Esophagus squamous epithelium (tissue), 5 donors: ENCODE measurements at regions not wholly inside any gene's neighbourhood (a gene's known extent, or its start where the extent isn't known, plus 50 kb on each side); places are given as distances from the start of the nearest gene placed in this dataset.

Experiments
- DNase-seq: peaks from one replicate; lab custom pipeline; 2025; lab: John Stamatoyannopoulos, UW
- H3K27ac ChIP-seq, 4 donors: fragments of 200-600 bp; sonication (generic); one replicate each; pipeline ENCODE4 v1.5.1; 2016 to 2019; ENCODE audit warnings: mild to moderate bottlenecking in 1 of 4
- H3K27me3 ChIP-seq, 4 donors: fragments of 200-600 bp; sonication (generic); 1 replicate in 3 of 4; 2 replicates in 1 of 4; pipeline versions ENCODE4 v1.5.1 to v1.6.0; 2017 to 2021; ENCODE audit warnings: antibody characterized with exemption in 1 of 4
- H3K36me3 ChIP-seq, 3 donors: fragments of 200-600 bp; sonication (generic); one replicate each; pipeline ENCODE4 v1.5.1; 2016 to 2019
- H3K4me1 ChIP-seq, 3 donors: fragments of 200-600 bp; sonication (generic); one replicate each; pipeline ENCODE4 v1.5.1; 2017 to 2019
- H3K4me3 ChIP-seq, 4 donors: fragments of 200-600 bp; sonication (generic); 1 replicate in 3 of 4; 2 replicates in 1 of 4; pipeline ENCODE4 v1.5.1; 2016 to 2019; ENCODE audit warnings: mild to moderate bottlenecking in 2 of 4, moderate library complexity in 1 of 4
- H3K9me3 ChIP-seq, 3 donors: fragments of 200-600 bp; sonication (generic); one replicate each; pipeline ENCODE4 v1.5.1; 2016 to 2019
- CTCF ChIP-seq, 6 experiments: fragments of 450-650 bp in 4 of 6; fragments of 200-600 bp in 2 of 6; sonication (generic) in 2 of 6; IDR thresholded peaks; one replicate each; pipeline ENCODE4 v1.5.1; 2016 to 2019; ENCODE audit warnings: antibody characterized with exemption in 6 of 6, mild to moderate bottlenecking in 4 of 6, moderate library complexity in 4 of 6
- POLR2A ChIP-seq, 4 donors: fragments of 450-650 bp; IDR thresholded peaks; one replicate each; pipeline ENCODE4 v1.6.1; 2017; ENCODE audit warnings: antibody characterized with exemption in 4 of 4, mild to moderate bottlenecking in 4 of 4, moderate library complexity in 3 of 4
- WGBS, 2 donors: methylation state at CpG; one replicate each; pipeline ENCODE4 v1.1.5; 2018; 5-methylcytosine and 5-hydroxymethylcytosine counted together
- intact Hi-C: fragments of 100-400 bp; cut with DNase I; formaldehyde crosslinking; loops from one replicate; pipeline ENCODE4 v1.15.0; 2022
- donor health status: DM: yes; HTN: yes; CAD: no.

GRCh38 chr2:12352889-12353288 lies 363.8 kb upstream of the TRIB2 start:
- Histone ChIP-seq H3K27ac (no peak overlapping the region), H3K4me3 (no peak overlapping the region), H3K27me3 (peaks cover 0 to 19% (median 0%) of the 10 kb centered on the region in 4 donors), H3K36me3 (no peaks in the 10 kb centered on the region), H3K4me1 (peaks cover 0 to 4% (median 0%) of the 10 kb centered on the region in 3 donors), H3K9me3 (no peaks in the 10 kb centered on the region)
- TF ChIP-seq CTCF (IDR thresholded peaks at IDR 0.05) (no peak), POLR2A (IDR thresholded peaks at IDR 0.05) (no peak)
- 58 to 61% methylated on average over 1 of the region's 1 CpG for WGBS, 2 donors
- no peak for DNase-seq
- intact Hi-C loops: no loop called here

- Histone ChIP-seq H3K27ac (no peak overlapping the region), H3K27me3 (peaks cover 0 to 2% (median 0%) of the 10 kb centered on the region in 4 donors), H3K4me1 (no peaks in the 10 kb centered on the region), H3K36me3 (no peaks in the 10 kb centered on the region), H3K4me3 (no peak overlapping the region), H3K9me3 (no peaks in the 10 kb centered on the region)
- WGBS, 2 donors: 86 to 90% methylated on average over 4 of the region's 4 CpGs
- TF ChIP-seq POLR2A (IDR thresholded peaks at IDR 0.05) (no peak), CTCF (IDR thresholded peaks at IDR 0.05) (no peak)
- intact Hi-C loops: no loop called here
- no peak for DNase-seq
These were observed 355.2 kb upstream of the TRIB2 start for GRCh38 chr2:12361506-12361905.

GRCh38 chr2:12363138-12363537 lies 353.6 kb upstream of the TRIB2 start:
- Histone ChIP-seq H3K4me3 (no peak overlapping the region), H3K4me1 (no peaks in the 10 kb centered on the region), H3K36me3 (no peaks in the 10 kb centered on the region), H3K27me3 (peaks cover 0 to under 1% (median 0%) of the 10 kb centered on the region in 4 donors), H3K27ac (no peak overlapping the region), H3K9me3 (no peaks in the 10 kb centered on the region)
- no peak for DNase-seq
- WGBS, 2 donors: 75 to 76% methylated on average over 3 of the region's 3 CpGs
- intact Hi-C loops: no loop called here
- TF ChIP-seq POLR2A (IDR thresholded peaks at IDR 0.05) (no peak), CTCF (IDR thresholded peaks at IDR 0.05) (no peak)

GRCh38 chr2:12363569-12363968 lies 353.2 kb upstream of the TRIB2 start:
- TF ChIP-seq CTCF (IDR thresholded peaks at IDR 0.05) (no peak), POLR2A (IDR thresholded peaks at IDR 0.05) (no peak)
- Histone ChIP-seq H3K27ac (no peak overlapping the region), H3K36me3 (no peaks in the 10 kb centered on the region), H3K9me3 (no peaks in the 10 kb centered on the region), H3K4me1 (no peaks in the 10 kb centered on the region), H3K27me3 (peaks cover 0 to 5% (median 0%) of the 10 kb centered on the region in 4 donors), H3K4me3 (no peak overlapping the region)
- DNase-seq: no peak
- intact Hi-C loops: no loop called here
- 54 to 57% methylated on average over 1 of the region's 1 CpG for WGBS, 2 donors

GRCh38 chr2:12369566-12369965 lies 347.2 kb upstream of the TRIB2 start:
- Histone ChIP-seq H3K4me1 (no peaks in the 10 kb centered on the region), H3K27me3 (peaks cover 0 to 10% (median 0%) of the 10 kb centered on the region in 4 donors), H3K27ac (no peak overlapping the region), H3K4me3 (no peak overlapping the region), H3K9me3 (no peaks in the 10 kb centered on the region), H3K36me3 (no peaks in the 10 kb centered on the region)
- 87 to 93% methylated on average over 3 of the region's 3 CpGs for WGBS, 2 donors
- no peak for TF ChIP-seq CTCF (IDR thresholded peaks at IDR 0.05)
- TF ChIP-seq POLR2A (IDR thresholded peaks at IDR 0.05): no peak
- no peak for DNase-seq
- intact Hi-C loops: no loop called here
